ENCODE measurements at regions not wholly inside any gene's neighbourhood (a gene's known extent, or its start where the extent isn't known, plus 50 kb on each side); places are given as distances from the start of the nearest gene placed in this dataset.

- TF ChIP-seq CTCF (conservative IDR thresholded peaks at IDR 0.05; ENCODE audit: low read length) (no peak), EZH2phosphoT487 (IDR thresholded peaks at IDR 0.05; ENCODE audit: borderline replicate concordance) (no peak)
Observed at GRCh38 chr6:121904559-121904958, 469.1 kb downstream of the GJA1 start.

Measured in Loucy (cell line).